ENCODE measurements at regions not wholly inside any gene's neighbourhood (a gene's known extent, or its start where the extent isn't known, plus 50 kb on each side); places are given as distances from the start of the nearest gene placed in this dataset.
"Not testable (repeated sequence)": the region's sequence is repeated elsewhere in the genome, so short reads cannot be mapped to it uniquely, and the experiment has no call there.

- Histone ChIP-seq H3K4me1 (no peaks in the 10 kb centered on the region), H3K36me3 (no peaks in the 10 kb centered on the region), H3K4me3 (no peak overlapping the region), H3K27ac (no peak overlapping the region), H3K9me3 (replicated peaks) (no peaks in the 10 kb centered on the region), H3K27me3 (no peaks in the 10 kb centered on the region)
- no peak for DNase-seq
Observed at GRCh38 chr2:138237667-138238384, 263.7 kb upstream of the SPOPL start.

DNA sequence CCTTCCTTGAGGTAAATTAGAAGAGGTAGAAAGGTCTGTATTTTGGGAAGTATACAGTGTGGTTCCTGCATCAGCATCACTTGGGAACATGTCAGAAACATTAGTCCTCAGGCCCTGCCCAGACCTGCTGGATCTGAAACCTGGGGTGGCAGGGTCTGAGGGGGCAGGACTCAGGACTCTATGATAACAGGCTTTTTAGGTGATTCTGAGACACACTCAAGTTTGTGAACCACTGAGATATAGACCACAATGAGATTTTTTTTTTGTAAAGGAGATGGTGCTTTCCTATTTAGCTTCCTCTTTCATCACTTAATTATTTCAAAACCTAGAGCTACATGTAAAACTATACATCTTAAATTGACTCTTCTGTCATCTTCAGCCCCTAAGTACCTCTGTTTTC lies 262.7 kb upstream of the SPOPL start:
- no peak for DNase-seq
- no peaks in the 10 kb centered on the region for H3K4me1 ChIP-seq
- H3K36me3 ChIP-seq, result no peaks in the 10 kb centered on the region
- H3K9me3 ChIP-seq (replicated peaks), result no peaks in the 10 kb centered on the region
- no peaks in the 10 kb centered on the region for H3K27me3 ChIP-seq
- no peak overlapping the region for H3K4me3 ChIP-seq
- no peak overlapping the region for H3K27ac ChIP-seq

GRCh38 chr2:138239902-138240491 lies 261.6 kb upstream of the SPOPL start:
- DNase-seq, result no peak
- no peak overlapping the region for H3K27ac ChIP-seq
- H3K9me3 ChIP-seq (replicated peaks), result no peaks in the 10 kb centered on the region
- H3K27me3 ChIP-seq, result no peaks in the 10 kb centered on the region
- no peaks in the 10 kb centered on the region for H3K36me3 ChIP-seq
- no peak overlapping the region for H3K4me3 ChIP-seq
- no peaks in the 10 kb centered on the region for H3K4me1 ChIP-seq

DNA sequence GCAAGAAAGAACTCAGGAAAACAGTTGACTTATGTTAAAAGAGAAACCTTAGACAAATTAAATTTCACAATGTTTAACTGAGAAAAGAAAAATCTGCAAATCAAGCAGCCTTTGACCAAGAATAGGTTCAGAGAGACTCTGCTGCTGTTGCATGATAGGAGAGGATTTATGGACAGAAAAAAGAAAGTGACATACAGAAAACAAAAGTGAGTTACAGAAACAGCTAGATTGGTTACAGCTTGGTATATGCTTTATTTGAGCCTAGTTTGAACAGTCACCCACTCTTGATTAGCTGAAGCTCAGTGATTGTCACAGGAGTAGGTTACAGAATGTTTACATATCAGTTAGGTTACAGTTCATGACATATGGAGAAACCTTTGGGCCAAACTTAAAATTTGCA lies 258.2 kb upstream of the SPOPL start:
- Histone ChIP-seq H3K27ac (no peak overlapping the region), H3K27me3 (no peaks in the 10 kb centered on the region), H3K9me3 (replicated peaks) (no peaks in the 10 kb centered on the region), H3K36me3 (no peaks in the 10 kb centered on the region), H3K4me1 (no peaks in the 10 kb centered on the region), H3K4me3 (no peak overlapping the region)
- no peak for DNase-seq

DNA sequence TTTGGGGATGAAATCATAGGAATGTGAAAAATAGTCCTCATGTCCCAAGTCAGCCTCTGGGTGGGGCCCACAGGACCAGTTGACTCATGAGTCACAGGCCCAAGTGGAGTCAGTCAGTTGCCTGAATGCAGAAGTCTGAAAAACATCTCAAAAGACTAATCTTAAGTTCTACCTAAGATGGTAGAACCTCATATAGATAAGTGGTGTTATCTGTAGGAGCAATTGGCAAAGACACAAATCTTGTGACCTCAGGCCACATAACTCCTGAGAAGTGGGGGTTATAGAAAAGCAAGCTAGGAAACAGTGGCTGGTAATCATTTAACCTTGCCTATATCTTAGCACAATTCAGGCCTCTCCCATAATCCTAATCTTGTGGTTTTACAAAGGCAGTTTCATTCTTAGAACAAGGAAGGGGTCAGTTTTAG lies 257.1 kb upstream of the SPOPL start:
- H3K27me3 ChIP-seq, result no peaks in the 10 kb centered on the region
- no peaks in the 10 kb centered on the region for H3K4me1 ChIP-seq
- no peak overlapping the region for H3K4me3 ChIP-seq
- H3K9me3 ChIP-seq (replicated peaks), result no peaks in the 10 kb centered on the region
- H3K27ac ChIP-seq, result no peak overlapping the region
- DNase-seq, result no peak
- H3K36me3 ChIP-seq, result no peaks in the 10 kb centered on the region

DNA sequence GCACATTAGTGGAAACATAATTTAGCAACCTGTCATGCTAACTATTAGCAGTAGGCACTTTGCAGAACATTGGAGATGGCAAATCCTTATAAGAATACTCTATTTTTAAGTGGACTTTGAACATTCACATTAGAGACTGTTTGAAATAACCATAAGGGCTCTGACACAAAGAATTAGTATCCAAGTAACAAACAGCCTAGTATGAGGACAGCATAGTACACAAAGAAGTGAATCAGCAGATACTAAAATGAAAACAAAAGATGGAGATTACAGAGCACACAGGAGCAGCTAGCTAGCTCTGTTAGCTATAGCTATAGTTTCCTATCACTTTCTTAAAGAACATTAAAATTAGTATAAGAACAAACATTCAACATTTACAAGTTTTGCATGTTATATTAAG lies 256.3 kb upstream of the SPOPL start:
- Histone ChIP-seq H3K9me3 (replicated peaks) (no peaks in the 10 kb centered on the region), H3K4me3 (no peak overlapping the region), H3K27me3 (no peaks in the 10 kb centered on the region), H3K27ac (no peak overlapping the region), H3K4me1 (no peaks in the 10 kb centered on the region), H3K36me3 (no peaks in the 10 kb centered on the region)
- DNase-seq, result no peak

GRCh38 chr2:138247302-138247701 lies 254.3 kb upstream of the SPOPL start:
- no peaks in the 10 kb centered on the region for H3K27me3 ChIP-seq
- H3K4me1 ChIP-seq, result no peaks in the 10 kb centered on the region
- no peak overlapping the region for H3K4me3 ChIP-seq
- DNase-seq, result no peak
- no peaks in the 10 kb centered on the region for H3K36me3 ChIP-seq
- H3K9me3 ChIP-seq (replicated peaks), result no peaks in the 10 kb centered on the region
- H3K27ac ChIP-seq, result no peak overlapping the region

GRCh38 chr2:138249207-138249606 lies 252.4 kb upstream of the SPOPL start:
- Histone ChIP-seq H3K36me3 (no peaks in the 10 kb centered on the region), H3K27me3 (no peaks in the 10 kb centered on the region), H3K9me3 (replicated peaks) (no peaks in the 10 kb centered on the region), H3K4me3 (no peak overlapping the region), H3K4me1 (no peaks in the 10 kb centered on the region), H3K27ac (no peak overlapping the region)
- no peak for DNase-seq

DNA sequence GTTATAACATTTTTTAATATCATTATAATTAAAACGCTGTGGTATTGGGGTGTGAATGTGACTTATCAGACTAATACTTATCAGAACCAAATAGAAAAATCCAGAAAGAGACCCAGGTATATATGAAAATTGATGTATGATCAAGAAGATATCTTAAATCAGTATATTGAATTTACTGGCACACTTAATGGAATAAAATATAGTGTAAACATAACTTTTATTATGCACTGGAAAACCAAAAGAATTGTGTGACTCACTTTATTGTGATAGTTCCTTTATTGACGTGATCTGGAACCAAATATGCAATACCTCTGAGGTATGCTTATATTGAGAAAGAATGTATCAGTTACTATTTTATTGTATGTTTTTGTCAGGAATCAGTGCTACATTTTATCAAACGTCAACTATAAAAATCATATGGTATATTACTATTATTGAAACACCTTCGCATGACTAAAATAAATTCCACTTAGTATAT lies 250.7 kb upstream of the SPOPL start:
- H3K9me3 ChIP-seq (replicated peaks); H3K36me3 ChIP-seq; H3K4me3 ChIP-seq; DNase-seq; H3K27ac ChIP-seq; H3K27me3 ChIP-seq; H3K4me1 ChIP-seq: not testable (repeated sequence)

- Histone ChIP-seq H3K27ac (no peak overlapping the region), H3K27me3 (no peaks in the 10 kb centered on the region), H3K9me3 (replicated peaks) (no peaks in the 10 kb centered on the region), H3K36me3 (no peaks in the 10 kb centered on the region), H3K4me3 (no peak overlapping the region), H3K4me1 (no peaks in the 10 kb centered on the region)
- DNase-seq, result no peak
Observed at GRCh38 chr2:138252587-138252986, 249.0 kb upstream of the SPOPL start.

DNA sequence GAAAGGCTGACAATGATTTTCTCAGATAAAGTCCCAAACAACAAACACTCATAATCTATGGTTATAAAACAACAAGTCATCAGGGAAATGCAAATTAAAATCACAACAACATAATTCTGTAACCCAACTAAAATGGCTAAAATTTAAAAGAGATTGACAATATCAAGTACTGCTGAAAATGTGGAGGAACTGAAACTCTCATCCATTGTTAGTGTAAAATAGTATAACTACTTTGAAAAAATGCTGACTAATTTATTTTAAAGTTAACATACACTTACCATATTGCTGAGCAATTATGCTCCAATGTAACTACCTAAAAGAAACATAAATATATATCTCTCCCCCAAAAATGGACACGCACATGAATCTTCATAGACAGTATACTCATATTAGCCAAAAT lies 245.9 kb upstream of the SPOPL start:
- no peak for DNase-seq
- Histone ChIP-seq H3K27me3 (no peaks in the 10 kb centered on the region), H3K27ac (no peak overlapping the region)

GRCh38 chr2:138267161-138267901 lies 234.2 kb upstream of the SPOPL start:
- Histone ChIP-seq H3K9me3 (replicated peaks) (no peaks in the 10 kb centered on the region), H3K4me1 (no peaks in the 10 kb centered on the region), H3K27ac (no peak overlapping the region), H3K27me3 (no peaks in the 10 kb centered on the region), H3K4me3 (no peak overlapping the region), H3K36me3 (no peaks in the 10 kb centered on the region)
- DNase-seq, result no peak

More for the DNA sequence above, 245.9 kb upstream of the SPOPL start:
- Histone ChIP-seq H3K4me1 (no peaks in the 10 kb centered on the region), H3K4me3 (no peak overlapping the region), H3K9me3 (replicated peaks) (no peaks in the 10 kb centered on the region), H3K36me3 (no peaks in the 10 kb centered on the region)

DNA sequence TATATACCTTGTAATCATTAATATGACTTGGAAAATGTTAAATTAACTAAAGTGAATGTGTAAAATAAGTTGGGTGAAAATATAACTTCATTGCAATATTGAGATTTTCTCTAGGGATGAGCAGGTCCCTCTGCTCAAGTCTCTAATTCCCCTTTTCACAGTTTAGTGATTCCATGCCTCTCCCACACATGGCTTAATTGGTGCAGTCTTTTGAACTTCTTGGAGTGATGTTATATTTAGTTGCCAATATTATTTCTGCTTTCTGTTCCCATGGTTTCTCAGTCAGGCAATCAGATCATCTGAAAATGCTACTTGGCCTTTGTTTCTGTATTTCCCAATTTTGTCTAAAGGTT lies 233.7 kb upstream of the SPOPL start:
- H3K27me3 ChIP-seq, result no peaks in the 10 kb centered on the region
- H3K4me1 ChIP-seq, result no peaks in the 10 kb centered on the region
- no peak overlapping the region for H3K4me3 ChIP-seq
- no peaks in the 10 kb centered on the region for H3K9me3 ChIP-seq (replicated peaks)
- no peak overlapping the region for H3K27ac ChIP-seq
- no peaks in the 10 kb centered on the region for H3K36me3 ChIP-seq
- DNase-seq, result no peak

DNA sequence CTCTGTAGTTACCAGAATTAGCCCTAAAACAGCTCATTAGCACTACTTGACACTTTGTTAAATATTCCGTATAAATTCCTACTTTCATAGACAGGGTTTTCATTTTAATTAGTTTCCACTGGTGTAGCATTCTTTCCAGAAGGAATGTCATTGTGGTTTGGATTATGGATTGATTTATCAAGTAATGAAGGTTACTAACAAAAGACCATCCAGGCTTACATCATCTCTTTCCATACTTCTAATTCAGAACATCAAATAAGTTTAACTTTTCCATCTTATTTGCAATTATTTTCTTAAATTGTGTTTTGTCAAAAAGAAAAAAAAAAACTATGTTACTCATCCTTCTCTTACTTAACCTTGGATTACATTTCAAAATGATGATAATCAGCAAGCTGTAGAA lies 231.8 kb upstream of the SPOPL start:
- H3K4me1 ChIP-seq, result no peaks in the 10 kb centered on the region
- no peak overlapping the region for H3K4me3 ChIP-seq
- H3K9me3 ChIP-seq (replicated peaks), result no peaks in the 10 kb centered on the region
- no peaks in the 10 kb centered on the region for H3K27me3 ChIP-seq
- no peaks in the 10 kb centered on the region for H3K36me3 ChIP-seq
- DNase-seq, result no peak
- H3K27ac ChIP-seq, result no peak overlapping the region

DNA sequence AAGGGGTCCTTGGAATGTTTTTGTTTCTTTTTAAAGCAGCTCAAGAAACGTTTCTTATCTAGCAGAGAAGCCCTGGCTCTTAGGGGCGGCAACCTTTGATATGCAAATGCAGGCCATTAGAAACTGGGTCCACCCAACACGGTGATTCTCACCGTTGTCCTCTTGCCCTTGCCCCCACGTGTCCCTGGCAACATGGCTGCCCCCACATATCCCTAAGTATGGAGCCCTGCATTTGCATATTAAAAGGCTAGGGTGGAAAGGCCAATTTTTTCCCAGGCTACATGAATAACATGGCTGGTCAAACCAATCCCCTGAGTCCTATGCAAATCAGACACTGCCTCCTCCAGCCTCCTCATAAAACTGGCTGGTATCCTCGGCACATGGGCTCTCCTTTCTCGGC lies 230.1 kb upstream of the SPOPL start:
- DNase-seq, result peak in 1 of 2 experiments; percentile 15
- H3K4me1 ChIP-seq, result no peaks in the 10 kb centered on the region
- no peak overlapping the region for H3K27ac ChIP-seq
- H3K4me3 ChIP-seq, result no peak overlapping the region
- H3K27me3 ChIP-seq, result no peaks in the 10 kb centered on the region
- H3K36me3 ChIP-seq, result no peaks in the 10 kb centered on the region
- H3K9me3 ChIP-seq (replicated peaks), result no peaks in the 10 kb centered on the region

All from SJCRH30 (cell line).